ENCODE measurements at regions not wholly inside any gene's neighbourhood (a gene's known extent, or its start where the extent isn't known, plus 50 kb on each side); places are given as distances from the start of the nearest gene placed in this dataset.

DNA sequence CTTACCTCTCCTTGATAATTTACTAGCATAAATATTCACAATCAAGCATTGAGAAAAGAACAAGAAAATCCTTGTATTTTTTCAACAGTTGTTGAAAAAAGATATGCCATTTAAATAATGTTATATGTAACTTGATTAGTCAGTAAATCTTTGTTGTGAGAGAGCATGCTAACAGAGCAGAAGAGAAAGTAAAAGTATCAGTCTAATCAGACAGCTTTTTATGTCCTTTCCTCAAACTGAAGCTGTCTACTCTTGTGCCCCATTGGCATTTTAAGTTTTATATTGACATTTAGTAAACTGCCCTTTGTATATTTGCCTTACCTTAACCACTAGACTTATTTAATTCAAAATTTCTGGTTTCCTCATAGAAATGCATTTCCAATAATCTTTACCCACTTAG, 668.7 kb downstream of the OTOL1 start:
- Histone ChIP-seq H3K4me3 (replicated peaks in 1 of 2; ENCODE audit: low read depth in 1 of 2, low read length in 2 of 2) (no peak overlapping the region), H3K9ac (ENCODE audit: low read length) (no peak overlapping the region), H3K4me1 (ENCODE audit: control insufficient read depth in 1 of 2, insufficient read depth in 2 of 2, low read length in 2 of 2) (no peaks in the 10 kb centered on the region), H4K20me1 (ENCODE audit: insufficient read depth) (no peaks in the 10 kb centered on the region), H3K9me2 (ENCODE audit: insufficient read depth) (no peaks in the 10 kb centered on the region), H3K79me2 (ENCODE audit: insufficient read depth, low read length) (no peaks in the 10 kb centered on the region), H3K4me2 (ENCODE audit: low read length) (no peak overlapping the region), H3K27me3 (ENCODE audit: insufficient read depth, low read length) (no peaks in the 10 kb centered on the region), H3K27ac (ENCODE audit: low read depth, low read length) (no peak overlapping the region), H3K9me3 (ENCODE audit: control insufficient read depth in 1 of 2, insufficient read depth in 1 of 2, low read depth in 1 of 2, low read length in 2 of 2) (no peaks in the 10 kb centered on the region), H3K36me3 (ENCODE audit: control insufficient read depth in 1 of 2, insufficient read depth in 2 of 2, low read length in 2 of 2) (no peaks in the 10 kb centered on the region), H2AFZ (ENCODE audit: low read depth, low read length, poor library complexity, severe bottlenecking) (no peak overlapping the region)
- BruUV-seq (replicated peaks), result no TSS peak
- no peak for DNase-seq (ENCODE audit: low read depth, low spot score)
- ChIA-PET CTCF (no interaction called here), POLR2A (no interaction called here), RAD21 (ENCODE audit: low non-redundant PET in 1 of 2, low total read pairs in 2 of 2, uncharacterized antibody in 2 of 2, unreplicated experiment in 2 of 2) (no interaction called here)
- ATAC-seq, result no peak
- TF ChIP-seq ATF3 (IDR thresholded peaks at IDR 0.05) (no peak), ZNF274 (IDR thresholded peaks at IDR 0.05; ENCODE audit: low read depth, low read length) (no peak), EZH2 (IDR thresholded peaks at IDR 0.05) (no peak), EGR1 (IDR thresholded peaks at IDR 0.05; ENCODE audit: low read depth) (no peak), FOSL1 (IDR thresholded peaks at IDR 0.05; ENCODE audit: low read depth) (no peak), ZFX (IDR thresholded peaks at IDR 0.05) (no peak), POLR2A (IDR thresholded peaks at IDR 0.05; ENCODE audit: borderline replicate concordance, extremely low read depth, insufficient read depth, insufficient read length) (no peak), CTCF (IDR thresholded peaks at IDR 0.05 in 2 of 3, conservative IDR thresholded peaks at IDR 0.05 in 1 of 3; ENCODE audit: borderline replicate concordance in 1 of 3, insufficient read depth in 1 of 3, low read depth in 2 of 3, low read length in 2 of 3) (no peak)
- intact Hi-C loops (cut with micrococcal nuclease), result no loop called here

GRCh38 chr3:162166543-162166942, 669.9 kb downstream of the OTOL1 start:
- no peak for DNase-seq (ENCODE audit: low read depth, low spot score)

More at GRCh38 chr3:162166543-162166942, 669.9 kb downstream of the OTOL1 start:
- Histone ChIP-seq H3K27me3 (ENCODE audit: insufficient read depth, low read length) (no peaks in the 10 kb centered on the region), H3K9ac (ENCODE audit: low read length) (no peak overlapping the region), H3K79me2 (ENCODE audit: insufficient read depth, low read length) (no peaks in the 10 kb centered on the region), H2AFZ (ENCODE audit: low read depth, low read length, poor library complexity, severe bottlenecking) (no peak overlapping the region), H3K4me3 (replicated peaks in 1 of 2; ENCODE audit: low read depth in 1 of 2, low read length in 2 of 2) (no peak overlapping the region), H3K4me2 (ENCODE audit: low read length) (no peak overlapping the region), H3K9me2 (ENCODE audit: insufficient read depth) (no peaks in the 10 kb centered on the region), H3K9me3 (ENCODE audit: control insufficient read depth in 1 of 2, insufficient read depth in 1 of 2, low read depth in 1 of 2, low read length in 2 of 2) (no peaks in the 10 kb centered on the region), H3K36me3 (ENCODE audit: control insufficient read depth in 1 of 2, insufficient read depth in 2 of 2, low read length in 2 of 2) (no peaks in the 10 kb centered on the region), H3K4me1 (ENCODE audit: control insufficient read depth in 1 of 2, insufficient read depth in 2 of 2, low read length in 2 of 2) (no peaks in the 10 kb centered on the region), H3K27ac (ENCODE audit: low read depth, low read length) (no peak overlapping the region), H4K20me1 (ENCODE audit: insufficient read depth) (no peaks in the 10 kb centered on the region)
- RAD21 ChIA-PET (ENCODE audit: low non-redundant PET in 1 of 2, low total read pairs in 2 of 2, uncharacterized antibody in 2 of 2, unreplicated experiment in 2 of 2), result no interaction called here
- TF ChIP-seq POLR2A (IDR thresholded peaks at IDR 0.05; ENCODE audit: borderline replicate concordance, extremely low read depth, insufficient read depth, insufficient read length), result no peak
- TF ChIP-seq SP1 (IDR thresholded peaks at IDR 0.05; ENCODE audit: low read depth), result no peak
- no peak for TF ChIP-seq FOSL1 (IDR thresholded peaks at IDR 0.05; ENCODE audit: low read depth)
- no peak for TF ChIP-seq CEBPB (IDR thresholded peaks at IDR 0.05; ENCODE audit: low read depth)
- TF ChIP-seq RAD21 (IDR thresholded peaks at IDR 0.05; ENCODE audit: low read depth), result no peak
- TF ChIP-seq TCF7L2 (IDR thresholded peaks at IDR 0.05; ENCODE audit: borderline replicate concordance, extremely low read depth, insufficient read depth, insufficient read length), result no peak
- no peak for ATAC-seq
- intact Hi-C loops (cut with micrococcal nuclease), result no loop called here
- POLR2A ChIA-PET, result no interaction called here
- CTCF ChIA-PET, result no interaction called here
- no TSS peak for BruUV-seq (replicated peaks)

Measured in HCT116 (cell line).